Astrocyte of the cerebellum (primary cell): ENCODE measurements at regions not wholly inside any gene's neighbourhood (a gene's known extent, or its start where the extent isn't known, plus 50 kb on each side); places are given as distances from the start of the nearest gene placed in this dataset.

Experiments
- DNase-seq: peaks from one replicate; pipeline ENCODE4 v3.0.0-alpha.2; 2011; ENCODE audit warnings: low read depth
- H3K4me3 ChIP-seq: 2 replicates; pipeline ENCODE4 v1.5.1; 2011; ENCODE audit warnings: mild to moderate bottlenecking, low read depth, low read length, moderate library complexity
- CTCF ChIP-seq: IDR thresholded peaks from 2 replicates; pipeline ENCODE4 v1.5.1; 2012; ENCODE audit warnings: low read length, low read depth, moderate library complexity, mild to moderate bottlenecking; ENCODE audit errors: missing control alignments
- in situ Hi-C: cut with HindIII; loops from 2 replicates; pipeline ENCODE4 v1.10.0; 2017; ENCODE audit warnings: low sequenced_read_pairs

- in situ Hi-C loops, result no loop called here
- no peak for DNase-seq
- TF ChIP-seq CTCF, result no peak
- H3K4me3 ChIP-seq, result no peak overlapping the region
Measured at GRCh38 chr2:6454286-6454990, 411.3 kb downstream of the CMPK2 start.

- in situ Hi-C loops, result no loop called here
- no peak for DNase-seq
- no peak for TF ChIP-seq CTCF
- H3K4me3 ChIP-seq, result no peak overlapping the region
Measured at GRCh38 chr2:6459138-6459537, 406.6 kb downstream of the CMPK2 start.

GRCh38 chr2:6470518-6470917 lies 395.2 kb downstream of the CMPK2 start:
- in situ Hi-C loops, result no loop called here
- no peak for TF ChIP-seq CTCF

GRCh38 chr2:6471419-6471818 lies 394.3 kb downstream of the CMPK2 start:
- in situ Hi-C loops, result no loop called here
- H3K4me3 ChIP-seq, result no peak overlapping the region
- TF ChIP-seq CTCF, result no peak
- DNase-seq, result no peak

More at GRCh38 chr2:6470518-6470917, 395.2 kb downstream of the CMPK2 start:
- DNase-seq, result no peak
- no peak overlapping the region for H3K4me3 ChIP-seq

- no peak for DNase-seq
- in situ Hi-C loops, result no loop called here
- TF ChIP-seq CTCF, result no peak
- no peak overlapping the region for H3K4me3 ChIP-seq
Measured at GRCh38 chr2:6474161-6475140, 391.3 kb downstream of the CMPK2 start.

- TF ChIP-seq CTCF, result no peak
- in situ Hi-C loops, result no loop called here
- no peak overlapping the region for H3K4me3 ChIP-seq
- no peak for DNase-seq
Measured at GRCh38 chr2:6475155-6475940, 390.4 kb downstream of the CMPK2 start.
